ENCODE measurements at regions not wholly inside any gene's neighbourhood (a gene's known extent, or its start where the extent isn't known, plus 50 kb on each side); places are given as distances from the start of the nearest gene placed in this dataset.

GRCh38 chr2:239626961-239627592 lies 226.3 kb upstream of the HDAC4 start:
- Histone ChIP-seq H3K9me3 (ENCODE audit: control insufficient read depth, low read length) (no peaks in the 10 kb centered on the region), H3K36me3 (ENCODE audit: control insufficient read depth, insufficient read depth, low read length) (no peaks in the 10 kb centered on the region), H3K27me3 (ENCODE audit: control insufficient read depth, insufficient read depth, low read length, poor library complexity, severe bottlenecking) (no peaks in the 10 kb centered on the region), H3K27ac (ENCODE audit: insufficient read depth, low read depth, low read length, poor library complexity, severe bottlenecking) (no peak overlapping the region), H3K4me3 (ENCODE audit: insufficient read depth, low read depth, low read length) (no peak overlapping the region), H3K4me1 (ENCODE audit: control insufficient read depth, insufficient read depth, low read length) (no peaks in the 10 kb centered on the region)
- WGBS, 2 experiments: 80 to 85% methylated on average over 16 of the region's 16 CpGs

GRCh38 chr2:239625971-239626734 lies 225.3 kb upstream of the HDAC4 start:
- no peaks in the 10 kb centered on the region for H3K36me3 ChIP-seq (ENCODE audit: control insufficient read depth, insufficient read depth, low read length)
- no peak overlapping the region for H3K27ac ChIP-seq (ENCODE audit: insufficient read depth, low read depth, low read length, poor library complexity, severe bottlenecking)
- no peak overlapping the region for H3K4me3 ChIP-seq (ENCODE audit: insufficient read depth, low read depth, low read length)
- no peaks in the 10 kb centered on the region for H3K4me1 ChIP-seq (ENCODE audit: control insufficient read depth, insufficient read depth, low read length)
- H3K9me3 ChIP-seq (ENCODE audit: control insufficient read depth, low read length): no peaks in the 10 kb centered on the region
- WGBS, 2 experiments: 90 to 93% methylated on average over 8 of the region's 8 CpGs
- no peaks in the 10 kb centered on the region for H3K27me3 ChIP-seq (ENCODE audit: control insufficient read depth, insufficient read depth, low read length, poor library complexity, severe bottlenecking)

- no peaks in the 10 kb centered on the region for H3K27me3 ChIP-seq (ENCODE audit: control insufficient read depth, insufficient read depth, low read length, poor library complexity, severe bottlenecking)
- 95% methylated on average over 17 of the region's 17 CpGs for WGBS, 2 experiments
Measured at GRCh38 chr2:239625156-239625845, 224.5 kb upstream of the HDAC4 start.

GRCh38 chr2:239621611-239622010 lies 220.8 kb upstream of the HDAC4 start:
- Histone ChIP-seq H3K4me1 (ENCODE audit: control insufficient read depth, insufficient read depth, low read length) (peaks cover 5% of the 10 kb centered on the region), H3K36me3 (ENCODE audit: control insufficient read depth, insufficient read depth, low read length) (no peaks in the 10 kb centered on the region), H3K27ac (ENCODE audit: insufficient read depth, low read depth, low read length, poor library complexity, severe bottlenecking) (no peak overlapping the region), H3K27me3 (ENCODE audit: control insufficient read depth, insufficient read depth, low read length, poor library complexity, severe bottlenecking) (no peaks in the 10 kb centered on the region), H3K9me3 (ENCODE audit: control insufficient read depth, low read length) (no peaks in the 10 kb centered on the region), H3K4me3 (ENCODE audit: insufficient read depth, low read depth, low read length) (no peak overlapping the region)
- WGBS, 2 experiments: 94 to 96% methylated on average over 8 of the region's 8 CpGs

More at GRCh38 chr2:239625156-239625845, 224.5 kb upstream of the HDAC4 start:
- no peaks in the 10 kb centered on the region for H3K9me3 ChIP-seq (ENCODE audit: control insufficient read depth, low read length)
- no peaks in the 10 kb centered on the region for H3K36me3 ChIP-seq (ENCODE audit: control insufficient read depth, insufficient read depth, low read length)
- no peak overlapping the region for H3K4me3 ChIP-seq (ENCODE audit: insufficient read depth, low read depth, low read length)
- no peak overlapping the region for H3K27ac ChIP-seq (ENCODE audit: insufficient read depth, low read depth, low read length, poor library complexity, severe bottlenecking)
- peaks cover 1% of the 10 kb centered on the region for H3K4me1 ChIP-seq (ENCODE audit: control insufficient read depth, insufficient read depth, low read length)

- Histone ChIP-seq H3K27me3 (ENCODE audit: control insufficient read depth, insufficient read depth, low read length, poor library complexity, severe bottlenecking) (no peaks in the 10 kb centered on the region), H3K36me3 (ENCODE audit: control insufficient read depth, insufficient read depth, low read length) (no peaks in the 10 kb centered on the region), H3K4me3 (ENCODE audit: insufficient read depth, low read depth, low read length) (no peak overlapping the region), H3K9me3 (ENCODE audit: control insufficient read depth, low read length) (no peaks in the 10 kb centered on the region), H3K4me1 (ENCODE audit: control insufficient read depth, insufficient read depth, low read length) (peaks cover 5% of the 10 kb centered on the region), H3K27ac (ENCODE audit: insufficient read depth, low read depth, low read length, poor library complexity, severe bottlenecking) (no peak overlapping the region)
- WGBS, 2 experiments: 91% methylated on average over 1 of the region's 1 CpG; no CpG with 5 or more reads in 1 of the 2 experiments
Measured at GRCh38 chr2:239619369-239619768, 218.5 kb upstream of the HDAC4 start.

GRCh38 chr2:239616729-239617128 lies 215.9 kb upstream of the HDAC4 start:
- Histone ChIP-seq H3K27me3 (ENCODE audit: control insufficient read depth, insufficient read depth, low read length, poor library complexity, severe bottlenecking) (no peaks in the 10 kb centered on the region), H3K4me3 (ENCODE audit: insufficient read depth, low read depth, low read length) (no peak overlapping the region), H3K27ac (ENCODE audit: insufficient read depth, low read depth, low read length, poor library complexity, severe bottlenecking) (no peak overlapping the region), H3K36me3 (ENCODE audit: control insufficient read depth, insufficient read depth, low read length) (no peaks in the 10 kb centered on the region), H3K9me3 (ENCODE audit: control insufficient read depth, low read length) (no peaks in the 10 kb centered on the region), H3K4me1 (ENCODE audit: control insufficient read depth, insufficient read depth, low read length) (peaks cover 5% of the 10 kb centered on the region)
- WGBS, 2 experiments: 81% methylated on average over 2 of the region's 2 CpGs

- H3K36me3 ChIP-seq (ENCODE audit: control insufficient read depth, insufficient read depth, low read length): no peaks in the 10 kb centered on the region
- H3K4me3 ChIP-seq (ENCODE audit: insufficient read depth, low read depth, low read length): no peak overlapping the region
- no peaks in the 10 kb centered on the region for H3K4me1 ChIP-seq (ENCODE audit: control insufficient read depth, insufficient read depth, low read length)
- no peak overlapping the region for H3K27ac ChIP-seq (ENCODE audit: insufficient read depth, low read depth, low read length, poor library complexity, severe bottlenecking)
- H3K27me3 ChIP-seq (ENCODE audit: control insufficient read depth, insufficient read depth, low read length, poor library complexity, severe bottlenecking): no peaks in the 10 kb centered on the region
- WGBS, 2 experiments: 89 to 92% methylated on average over 11 of the region's 11 CpGs
- H3K9me3 ChIP-seq (ENCODE audit: control insufficient read depth, low read length): no peaks in the 10 kb centered on the region
Measured at GRCh38 chr2:239612133-239612532, 211.3 kb upstream of the HDAC4 start.

GRCh38 chr2:239611222-239611795 lies 210.5 kb upstream of the HDAC4 start:
- Histone ChIP-seq H3K27ac (ENCODE audit: insufficient read depth, low read depth, low read length, poor library complexity, severe bottlenecking) (no peak overlapping the region), H3K4me3 (ENCODE audit: insufficient read depth, low read depth, low read length) (no peak overlapping the region), H3K27me3 (ENCODE audit: control insufficient read depth, insufficient read depth, low read length, poor library complexity, severe bottlenecking) (no peaks in the 10 kb centered on the region), H3K4me1 (ENCODE audit: control insufficient read depth, insufficient read depth, low read length) (no peaks in the 10 kb centered on the region), H3K9me3 (ENCODE audit: control insufficient read depth, low read length) (no peaks in the 10 kb centered on the region), H3K36me3 (ENCODE audit: control insufficient read depth, insufficient read depth, low read length) (no peaks in the 10 kb centered on the region)
- 88 to 89% methylated on average over 10 of the region's 10 CpGs for WGBS, 2 experiments

- Histone ChIP-seq H3K4me1 (ENCODE audit: control insufficient read depth, insufficient read depth, low read length) (no peaks in the 10 kb centered on the region), H3K27ac (ENCODE audit: insufficient read depth, low read depth, low read length, poor library complexity, severe bottlenecking) (no peak overlapping the region), H3K9me3 (ENCODE audit: control insufficient read depth, low read length) (no peaks in the 10 kb centered on the region), H3K36me3 (ENCODE audit: control insufficient read depth, insufficient read depth, low read length) (no peaks in the 10 kb centered on the region), H3K4me3 (ENCODE audit: insufficient read depth, low read depth, low read length) (no peak overlapping the region), H3K27me3 (ENCODE audit: control insufficient read depth, insufficient read depth, low read length, poor library complexity, severe bottlenecking) (no peaks in the 10 kb centered on the region)
- 94 to 95% methylated on average over 9 of the region's 9 CpGs for whole genome bisulfite sequencing, 2 experiments
Measured at GRCh38 chr2:239610457-239611221, 209.8 kb upstream of the HDAC4 start.
